HUES6 (cell line): ENCODE measurements at regions not wholly inside any gene's neighbourhood (a gene's known extent, or its start where the extent isn't known, plus 50 kb on each side); places are given as distances from the start of the nearest gene placed in this dataset.

Experiments used
- H3K27ac ChIP-seq: 2 replicates; pipeline ENCODE4 v1.7.0; 2013; ENCODE audit warnings: low read depth, mild to moderate bottlenecking, low read length, inconsistent platforms
- H3K27me3 ChIP-seq: 2 replicates; pipeline ENCODE4 v1.6.1; 2013; ENCODE audit warnings: low read length; ENCODE audit not compliant: control insufficient read depth, insufficient read depth
- H3K36me3 ChIP-seq: 2 replicates; pipeline ENCODE4 v1.6.1; 2013; ENCODE audit warnings: low read length; ENCODE audit not compliant: control insufficient read depth, insufficient read depth
- H3K4me1 ChIP-seq: 2 replicates; pipeline ENCODE4 v1.6.1; 2013; ENCODE audit warnings: low read length; ENCODE audit not compliant: control insufficient read depth, insufficient read depth
- H3K4me3 ChIP-seq: 2 replicates; pipeline ENCODE4 v1.5.1; 2013; ENCODE audit warnings: low read depth, low read length
- H3K9ac ChIP-seq: one replicate; pipeline ENCODE4 v1.6.1; 2013; ENCODE audit warnings: mild to moderate bottlenecking, low read length
- H3K9me3 ChIP-seq: 2 replicates; pipeline ENCODE4 v1.6.1; 2013; ENCODE audit warnings: low read depth, low read length; ENCODE audit not compliant: control insufficient read depth, insufficient read depth

DNA sequence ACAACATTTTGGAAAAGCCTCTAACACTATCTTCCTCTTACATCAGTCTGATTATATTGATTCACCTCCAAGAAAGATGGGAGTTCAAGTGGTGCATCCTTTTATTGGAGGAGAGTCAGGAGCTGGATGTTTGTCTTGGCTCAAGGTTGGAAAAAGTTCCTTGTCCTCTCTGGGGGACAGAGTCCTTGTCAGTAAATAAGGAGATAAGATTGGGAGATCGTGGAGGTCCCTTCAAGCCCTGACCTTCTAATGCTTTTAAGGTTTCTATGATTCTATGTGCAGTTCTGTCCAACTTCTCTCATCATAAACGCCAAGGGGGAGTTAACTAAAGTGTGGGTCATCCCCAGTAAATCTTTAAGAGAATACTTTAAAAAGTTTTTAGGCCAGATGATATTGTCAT lies 60.9 kb upstream of the CCBE1 start:
- no peaks in the 10 kb centered on the region for H3K27me3 ChIP-seq
- H3K9me3 ChIP-seq: no peaks in the 10 kb centered on the region
- H3K4me1 ChIP-seq: no peaks in the 10 kb centered on the region
- H3K9ac ChIP-seq: no peak overlapping the region
- no peak overlapping the region for H3K4me3 ChIP-seq
- H3K36me3 ChIP-seq: no peaks in the 10 kb centered on the region
- no peak overlapping the region for H3K27ac ChIP-seq

DNA sequence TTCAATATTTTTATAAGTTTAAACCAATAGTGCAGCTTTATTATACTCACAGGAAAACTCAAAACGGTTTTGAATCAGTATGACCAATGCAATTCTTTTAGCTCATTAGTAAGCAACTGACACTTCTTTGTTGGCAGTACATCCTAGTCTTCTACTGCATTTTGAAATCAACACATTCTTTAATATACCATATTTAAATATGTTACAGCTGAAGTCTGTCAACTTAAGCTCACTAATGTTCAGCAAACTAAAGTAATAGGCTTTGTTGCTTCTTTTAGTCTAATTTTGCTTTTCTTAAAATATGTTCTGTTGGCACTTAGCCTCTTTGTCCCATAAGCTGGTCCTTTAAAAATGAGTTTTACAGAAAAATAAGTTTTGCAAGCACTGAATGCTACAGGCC lies 55.4 kb upstream of the CCBE1 start:
- H3K36me3 ChIP-seq: no peaks in the 10 kb centered on the region
- no peaks in the 10 kb centered on the region for H3K27me3 ChIP-seq
- no peak overlapping the region for H3K9ac ChIP-seq
- H3K9me3 ChIP-seq: no peaks in the 10 kb centered on the region
- H3K4me1 ChIP-seq: no peaks in the 10 kb centered on the region
- no peak overlapping the region for H3K27ac ChIP-seq
- no peak overlapping the region for H3K4me3 ChIP-seq

DNA sequence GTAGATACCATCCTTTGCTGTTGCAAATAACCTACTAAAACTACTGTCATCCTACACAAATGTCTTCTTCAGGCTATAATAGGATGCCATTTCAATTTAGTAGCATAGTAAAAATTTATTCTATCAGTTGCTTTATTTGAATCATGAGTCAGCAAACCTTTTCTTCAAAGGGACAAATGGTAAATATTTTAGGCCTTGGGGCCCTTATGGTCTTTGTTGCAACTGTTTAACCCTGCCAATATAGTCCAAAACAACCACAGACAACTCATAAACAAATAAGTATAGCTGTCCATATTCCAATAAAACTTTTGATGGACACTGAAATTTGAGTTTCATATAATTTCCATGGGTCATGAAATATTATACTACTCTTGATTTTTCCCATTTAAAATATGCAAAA lies 54.0 kb upstream of the CCBE1 start:
- Histone ChIP-seq H3K4me1 (no peaks in the 10 kb centered on the region), H3K9me3 (no peaks in the 10 kb centered on the region), H3K4me3 (no peak overlapping the region), H3K9ac (no peak overlapping the region), H3K27me3 (no peaks in the 10 kb centered on the region), H3K27ac (no peak overlapping the region), H3K36me3 (no peaks in the 10 kb centered on the region)

DNA sequence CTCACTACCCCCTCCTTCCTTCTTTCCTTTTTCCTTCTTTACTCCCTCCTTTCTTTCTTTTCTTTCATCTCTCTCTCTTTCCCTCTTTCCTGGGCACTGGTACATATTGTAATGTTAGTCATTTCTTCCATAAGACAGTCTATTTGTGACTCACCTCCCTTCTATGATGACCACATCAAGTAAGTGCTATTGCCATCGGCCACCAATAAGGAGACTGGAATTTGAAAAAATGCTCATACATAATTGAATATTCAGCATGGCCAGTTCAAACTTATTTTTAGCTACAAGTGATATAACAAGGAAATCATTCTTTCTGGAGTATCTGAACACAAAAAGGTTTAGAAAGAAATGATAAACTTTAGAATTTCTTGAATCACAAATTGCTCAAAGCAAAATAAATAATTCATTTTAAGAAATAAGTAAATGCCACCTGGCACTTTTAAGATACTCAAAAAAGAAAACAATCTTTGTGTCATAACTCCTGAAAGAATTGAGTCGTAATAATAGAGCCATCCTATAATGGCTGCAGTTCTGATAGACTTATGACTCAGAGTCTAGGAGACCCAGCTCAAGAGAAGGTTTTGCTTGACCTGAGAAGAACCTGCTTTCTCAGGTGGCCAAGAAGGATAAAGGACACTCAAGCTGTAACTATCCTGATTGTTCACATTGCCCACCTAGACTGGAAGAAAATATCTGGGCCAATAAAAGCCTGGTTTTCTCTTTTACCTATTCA lies 51.6 kb upstream of the CCBE1 start:
- Histone ChIP-seq H3K9ac (no peak overlapping the region), H3K27ac (no peak overlapping the region), H3K4me3 (no peak overlapping the region)

More for the DNA sequence above, 51.6 kb upstream of the CCBE1 start:
- H3K27me3 ChIP-seq: no peaks in the 10 kb centered on the region
- H3K36me3 ChIP-seq: no peaks in the 10 kb centered on the region
- no peaks in the 10 kb centered on the region for H3K4me1 ChIP-seq
- H3K9me3 ChIP-seq: no peaks in the 10 kb centered on the region
